ENCODE measurements at regions not wholly inside any gene's neighbourhood (a gene's known extent, or its start where the extent isn't known, plus 50 kb on each side); places are given as distances from the start of the nearest gene placed in this dataset.

GRCh38 chr6:134111062-134111677 lies 58.7 kb upstream of the SLC2A12 start:
- intact Hi-C loops (cut with DNase I) = no loop called here
- H3K4me3 ChIP-seq = no peak overlapping the region
- 43 to 62% methylated on average over 4 of the region's 4 CpGs for WGBS, 2 donors
- H3K27ac ChIP-seq = no peak overlapping the region
- no peaks in the 10 kb centered on the region for H3K9me3 ChIP-seq
- ATAC-seq (peak; percentile 38), DNase-seq (peak; percentile 32 to 52 (median 34))
- no peak for TF ChIP-seq POLR2A (IDR thresholded peaks at IDR 0.05)
- TF ChIP-seq, protein P1, sequence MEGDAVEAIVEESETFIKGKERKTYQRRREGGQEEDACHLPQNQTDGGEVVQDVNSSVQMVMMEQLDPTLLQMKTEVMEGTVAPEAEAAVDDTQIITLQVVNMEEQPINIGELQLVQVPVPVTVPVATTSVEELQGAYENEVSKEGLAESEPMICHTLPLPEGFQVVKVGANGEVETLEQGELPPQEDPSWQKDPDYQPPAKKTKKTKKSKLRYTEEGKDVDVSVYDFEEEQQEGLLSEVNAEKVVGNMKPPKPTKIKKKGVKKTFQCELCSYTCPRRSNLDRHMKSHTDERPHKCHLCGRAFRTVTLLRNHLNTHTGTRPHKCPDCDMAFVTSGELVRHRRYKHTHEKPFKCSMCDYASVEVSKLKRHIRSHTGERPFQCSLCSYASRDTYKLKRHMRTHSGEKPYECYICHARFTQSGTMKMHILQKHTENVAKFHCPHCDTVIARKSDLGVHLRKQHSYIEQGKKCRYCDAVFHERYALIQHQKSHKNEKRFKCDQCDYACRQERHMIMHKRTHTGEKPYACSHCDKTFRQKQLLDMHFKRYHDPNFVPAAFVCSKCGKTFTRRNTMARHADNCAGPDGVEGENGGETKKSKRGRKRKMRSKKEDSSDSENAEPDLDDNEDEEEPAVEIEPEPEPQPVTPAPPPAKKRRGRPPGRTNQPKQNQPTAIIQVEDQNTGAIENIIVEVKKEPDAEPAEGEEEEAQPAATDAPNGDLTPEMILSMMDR (IDR thresholded peaks at IDR 0.05) = peak; percentile 57 to 94 (median 86)
- H3K27me3 ChIP-seq = no peaks in the 10 kb centered on the region
- no peaks in the 10 kb centered on the region for H3K4me1 ChIP-seq
- H3K36me3 ChIP-seq (replicated peaks in 1 of 2; ENCODE audit: insufficient read depth in 1 of 2, low read depth in 2 of 2) = no peaks in the 10 kb centered on the region

GRCh38 chr6:134106702-134107101 lies 54.3 kb upstream of the SLC2A12 start:
- intact Hi-C loops (cut with DNase I) = no loop called here
- Histone ChIP-seq H3K4me3 (no peak overlapping the region), H3K9me3 (no peaks in the 10 kb centered on the region), H3K27me3 (no peaks in the 10 kb centered on the region), H3K36me3 (replicated peaks in 1 of 2; ENCODE audit: insufficient read depth in 1 of 2, low read depth in 2 of 2) (no peaks in the 10 kb centered on the region), H3K4me1 (peaks cover 14% of the 10 kb centered on the region), H3K27ac (no peak overlapping the region)
- ATAC-seq = no peak
- no peak for DNase-seq
- WGBS, 2 donors = 58 to 65% methylated on average over 2 of the region's 2 CpGs
- TF ChIP-seq POLR2A (IDR thresholded peaks at IDR 0.05) = no peak
- TF ChIP-seq, protein P1 (IDR thresholded peaks at IDR 0.05) = no peak

GRCh38 chr6:134105940-134106339 lies 53.5 kb upstream of the SLC2A12 start:
- no peak overlapping the region for H3K4me3 ChIP-seq
- DNase-seq = no peak
- no peak overlapping the region for H3K27ac ChIP-seq
- no peak for TF ChIP-seq POLR2A (IDR thresholded peaks at IDR 0.05)
- TF ChIP-seq, protein P1 (IDR thresholded peaks at IDR 0.05) = no peak
- H3K4me1 ChIP-seq = peaks cover 14% of the 10 kb centered on the region
- no peaks in the 10 kb centered on the region for H3K9me3 ChIP-seq
- H3K27me3 ChIP-seq = no peaks in the 10 kb centered on the region
- ATAC-seq = no peak
- no peaks in the 10 kb centered on the region for H3K36me3 ChIP-seq (replicated peaks in 1 of 2; ENCODE audit: insufficient read depth in 1 of 2, low read depth in 2 of 2)
- intact Hi-C loops (cut with DNase I) = no loop called here
- 47 to 75% methylated on average over 1 of the region's 1 CpG for WGBS, 2 donors

GRCh38 chr6:134103006-134103405 lies 50.6 kb upstream of the SLC2A12 start:
- H3K27me3 ChIP-seq = no peaks in the 10 kb centered on the region
- no peaks in the 10 kb centered on the region for H3K9me3 ChIP-seq
- intact Hi-C loops (cut with DNase I) = loop anchor here (5.0 kb wide), 1 partner anchor 181 kb away; no protein-coding TSS in a partner anchor
- H3K4me1 ChIP-seq = peaks cover 14% of the 10 kb centered on the region
- ATAC-seq (peak; percentile 48), DNase-seq (peak in 1 of 4 donors; percentile 10)
- H3K36me3 ChIP-seq (replicated peaks in 1 of 2; ENCODE audit: insufficient read depth in 1 of 2, low read depth in 2 of 2) = no peaks in the 10 kb centered on the region
- H3K27ac ChIP-seq = peak overlapping the region in 1 of 4 donors; percentile 24
- H3K4me3 ChIP-seq = no peak overlapping the region
- TF ChIP-seq, protein P1 (IDR thresholded peaks at IDR 0.05) = no peak
- 72 to 73% methylated on average over 4 of the region's 4 CpGs for WGBS, 2 donors

Data from body of pancreas (tissue), 4 donors.